Peyer's patch (tissue), 4 donors: ENCODE measurements at regions not wholly inside any gene's neighbourhood (a gene's known extent, or its start where the extent isn't known, plus 50 kb on each side); places are given as distances from the start of the nearest gene placed in this dataset.

Source experiments
- DNase-seq, 3 donors: peaks; one replicate each; pipeline ENCODE4 v3.0.0-alpha.2; 2017 to 2019
- H3K27ac ChIP-seq, 4 donors: fragments of 200-600 bp; sonication (generic); one replicate each; pipeline ENCODE4 v1.5.1; 2016 to 2019
- H3K27me3 ChIP-seq, 2 donors: fragments of 200-600 bp; sonication (generic); one replicate each; pipeline ENCODE4 v1.5.1; 2019
- H3K36me3 ChIP-seq, 3 donors: fragments of 200-600 bp; sonication (generic); one replicate each; pipeline ENCODE4 v1.5.1; 2016 to 2019
- H3K4me1 ChIP-seq, 4 donors: fragments of 200-600 bp; sonication (generic); one replicate each; pipeline ENCODE4 v1.5.1; 2016 to 2019
- H3K4me3 ChIP-seq, 4 donors: fragments of 200-600 bp; sonication (generic); 1 replicate in 3 of 4; 2 replicates in 1 of 4; pipeline ENCODE4 v1.5.1; 2016 to 2019; ENCODE audit warnings: mild to moderate bottlenecking in 1 of 4
- H3K9me3 ChIP-seq, 4 donors: fragments of 200-600 bp; sonication (generic); one replicate each; pipeline ENCODE4 v1.5.1; 2016 to 2019; ENCODE audit warnings: mild to moderate bottlenecking in 1 of 4
- POLR2A ChIP-seq, 2 donors: fragments of 450-650 bp; IDR thresholded peaks; one replicate each; pipeline ENCODE4 v1.5.1; 2017; ENCODE audit warnings: antibody characterized with exemption in 2 of 2, mild to moderate bottlenecking in 2 of 2, moderate library complexity in 2 of 2
- TF ChIP-seq, protein P1 (sequence below), 6 experiments: fragments of 450-650 bp in 4 of 6; fragments of 200-600 bp in 2 of 6; sonication (generic) in 1 of 6; IDR thresholded peaks; one replicate each; pipeline ENCODE4 v1.5.1; 2017 to 2019; ENCODE audit warnings: antibody characterized with exemption in 6 of 6, mild to moderate bottlenecking in 3 of 6, moderate library complexity in 1 of 6

DNA sequence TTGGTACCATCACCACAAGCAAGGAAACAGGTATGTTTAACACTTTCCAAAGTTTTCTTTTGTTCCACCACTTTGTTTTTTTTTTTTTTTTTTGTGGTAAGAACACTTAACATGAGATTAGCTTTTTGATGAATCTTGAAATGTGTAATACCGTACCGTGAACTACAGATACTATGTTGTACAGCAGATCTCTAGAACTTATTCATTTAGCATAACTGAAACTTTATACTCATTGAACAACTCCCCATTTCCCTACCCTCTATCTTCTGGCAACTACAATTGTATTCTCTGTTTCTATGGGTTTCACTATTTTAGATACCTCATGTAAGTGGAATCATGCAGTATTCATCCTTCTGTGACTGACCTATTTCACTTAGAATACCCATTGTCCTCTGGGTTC, 162.7 kb upstream of the ITGB1 start:
- Histone ChIP-seq H3K27ac (no peak overlapping the region), H3K27me3 (no peaks in the 10 kb centered on the region), H3K36me3 (no peaks in the 10 kb centered on the region), H3K4me1 (no peaks in the 10 kb centered on the region), H3K4me3 (no peak overlapping the region), H3K9me3 (no peaks in the 10 kb centered on the region)
- TF ChIP-seq POLR2A (IDR thresholded peaks at IDR 0.05), result no peak
- TF ChIP-seq, protein P1, sequence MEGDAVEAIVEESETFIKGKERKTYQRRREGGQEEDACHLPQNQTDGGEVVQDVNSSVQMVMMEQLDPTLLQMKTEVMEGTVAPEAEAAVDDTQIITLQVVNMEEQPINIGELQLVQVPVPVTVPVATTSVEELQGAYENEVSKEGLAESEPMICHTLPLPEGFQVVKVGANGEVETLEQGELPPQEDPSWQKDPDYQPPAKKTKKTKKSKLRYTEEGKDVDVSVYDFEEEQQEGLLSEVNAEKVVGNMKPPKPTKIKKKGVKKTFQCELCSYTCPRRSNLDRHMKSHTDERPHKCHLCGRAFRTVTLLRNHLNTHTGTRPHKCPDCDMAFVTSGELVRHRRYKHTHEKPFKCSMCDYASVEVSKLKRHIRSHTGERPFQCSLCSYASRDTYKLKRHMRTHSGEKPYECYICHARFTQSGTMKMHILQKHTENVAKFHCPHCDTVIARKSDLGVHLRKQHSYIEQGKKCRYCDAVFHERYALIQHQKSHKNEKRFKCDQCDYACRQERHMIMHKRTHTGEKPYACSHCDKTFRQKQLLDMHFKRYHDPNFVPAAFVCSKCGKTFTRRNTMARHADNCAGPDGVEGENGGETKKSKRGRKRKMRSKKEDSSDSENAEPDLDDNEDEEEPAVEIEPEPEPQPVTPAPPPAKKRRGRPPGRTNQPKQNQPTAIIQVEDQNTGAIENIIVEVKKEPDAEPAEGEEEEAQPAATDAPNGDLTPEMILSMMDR (IDR thresholded peaks at IDR 0.05), result no peak
- DNase-seq, result no peak

DNA sequence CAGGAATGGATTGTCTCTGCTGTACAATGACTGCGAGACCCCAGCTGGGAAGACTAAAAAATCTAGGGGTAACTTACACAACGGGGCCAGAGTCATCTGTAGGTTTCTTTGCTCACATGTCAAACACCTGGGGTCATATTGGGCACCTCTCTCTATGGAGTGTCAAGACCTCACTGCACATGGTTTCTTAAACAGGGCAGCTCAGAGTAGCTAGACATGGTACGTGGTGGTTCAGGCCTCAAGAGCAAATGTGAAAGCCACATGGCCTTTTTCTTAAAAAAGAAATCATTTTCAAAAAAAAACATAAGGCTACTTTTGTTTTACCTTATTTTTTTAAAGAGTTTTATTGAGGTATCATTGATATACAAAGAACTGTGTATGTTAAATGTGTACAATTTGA, 162.2 kb upstream of the ITGB1 start:
- TF ChIP-seq, protein P1 (IDR thresholded peaks at IDR 0.05), result no peak
- TF ChIP-seq POLR2A (IDR thresholded peaks at IDR 0.05), result no peak
- H3K27ac ChIP-seq, result no peak overlapping the region
- H3K36me3 ChIP-seq, result no peaks in the 10 kb centered on the region
- H3K4me1 ChIP-seq, result no peaks in the 10 kb centered on the region
- no peaks in the 10 kb centered on the region for H3K27me3 ChIP-seq
- no peaks in the 10 kb centered on the region for H3K9me3 ChIP-seq
- H3K4me3 ChIP-seq, result no peak overlapping the region
- DNase-seq, result no peak

DNA sequence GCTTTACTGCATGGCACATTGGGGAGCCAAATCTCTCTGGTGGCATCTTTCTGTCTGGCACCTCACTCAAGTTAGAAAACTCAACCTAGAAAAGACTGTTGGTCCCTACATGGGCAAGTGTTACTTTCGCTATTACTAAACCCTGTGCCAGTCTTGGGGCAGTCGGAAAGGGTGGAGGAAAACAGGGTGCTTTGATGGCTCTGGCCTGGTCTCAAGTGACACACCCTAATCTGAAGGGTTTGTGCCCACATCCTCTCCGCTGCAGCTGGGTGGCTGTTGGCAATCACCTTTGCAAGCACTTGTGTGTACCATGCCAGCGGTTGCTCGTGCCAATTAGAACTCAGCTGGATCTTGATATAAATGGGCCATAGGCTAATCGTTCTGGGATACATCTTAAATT, 159.8 kb upstream of the ITGB1 start:
- H3K4me1 ChIP-seq, result no peaks in the 10 kb centered on the region
- no peak overlapping the region for H3K27ac ChIP-seq
- H3K9me3 ChIP-seq, result no peaks in the 10 kb centered on the region
- no peaks in the 10 kb centered on the region for H3K36me3 ChIP-seq
- TF ChIP-seq, protein P1 (IDR thresholded peaks at IDR 0.05), result no peak
- no peak for TF ChIP-seq POLR2A (IDR thresholded peaks at IDR 0.05)
- no peak for DNase-seq
- no peaks in the 10 kb centered on the region for H3K27me3 ChIP-seq
- no peak overlapping the region for H3K4me3 ChIP-seq

DNA sequence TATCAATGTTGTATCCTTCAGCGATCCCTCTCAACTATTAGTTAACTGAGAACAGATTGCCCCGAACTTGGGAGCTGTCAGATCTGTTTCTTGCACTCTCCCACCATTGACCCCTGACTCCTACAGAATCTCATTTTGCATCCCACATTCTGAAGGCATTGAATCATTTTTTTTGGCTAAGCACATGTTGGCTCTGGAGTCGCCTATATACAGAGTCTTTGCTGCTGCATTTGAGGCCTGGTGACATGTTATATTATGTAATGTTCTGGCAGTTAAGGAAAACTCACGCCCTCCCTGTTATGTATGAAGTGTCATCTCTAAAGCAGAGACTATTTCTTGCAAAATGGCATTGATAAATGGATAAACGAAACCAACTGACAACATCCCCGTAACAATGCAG, 159.2 kb upstream of the ITGB1 start:
- no peak for DNase-seq
- no peaks in the 10 kb centered on the region for H3K36me3 ChIP-seq
- H3K27ac ChIP-seq, result no peak overlapping the region
- no peaks in the 10 kb centered on the region for H3K4me1 ChIP-seq
- no peaks in the 10 kb centered on the region for H3K9me3 ChIP-seq
- H3K27me3 ChIP-seq, result no peaks in the 10 kb centered on the region
- TF ChIP-seq, protein P1 (IDR thresholded peaks at IDR 0.05), result no peak
- no peak for TF ChIP-seq POLR2A (IDR thresholded peaks at IDR 0.05)
- no peak overlapping the region for H3K4me3 ChIP-seq

DNA sequence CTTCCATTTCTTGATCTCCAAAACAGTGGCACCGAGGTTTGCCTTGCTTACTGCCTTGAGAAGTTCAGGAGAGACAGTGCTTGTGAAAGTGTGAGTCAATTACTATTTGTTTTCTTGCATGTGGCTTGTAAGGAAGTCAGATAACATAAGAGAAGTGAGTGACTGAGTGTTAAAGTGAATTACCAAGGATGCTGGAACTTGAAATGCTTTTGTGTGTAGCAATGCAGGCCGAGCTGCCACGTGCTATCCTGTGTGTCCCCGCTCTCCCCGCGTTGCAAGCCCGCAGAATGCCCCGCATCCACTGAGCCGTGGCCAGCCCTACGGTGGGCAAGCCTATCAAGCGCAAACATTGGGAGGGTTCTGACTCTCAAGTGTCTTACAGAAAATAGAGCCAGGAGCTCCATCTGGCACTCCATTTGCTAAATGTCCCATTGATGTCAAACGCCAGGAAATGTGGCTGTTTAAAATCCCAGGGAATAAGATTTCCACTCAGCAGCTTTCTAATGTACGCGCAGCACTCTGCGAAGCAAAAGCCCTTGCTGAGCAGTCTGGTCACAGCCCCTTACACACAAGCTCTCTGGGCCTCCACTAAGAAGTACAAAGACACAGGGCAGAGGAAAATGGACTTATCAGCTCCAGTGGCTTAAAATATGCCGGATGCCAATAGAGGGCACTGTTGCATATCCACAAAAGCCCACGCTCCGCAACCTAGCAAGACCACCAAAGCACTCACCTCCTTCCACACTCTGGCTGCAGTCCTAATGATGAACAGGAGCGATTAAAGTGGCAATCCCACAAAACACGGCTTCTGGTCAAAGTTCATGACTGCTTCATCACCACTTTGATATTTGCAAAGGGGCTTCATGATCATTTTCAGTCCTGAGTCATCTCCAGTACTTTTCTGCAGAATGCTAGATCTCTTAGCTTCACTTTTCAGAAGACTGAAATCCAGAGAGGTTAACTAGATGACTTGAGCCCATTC, 158.0 kb upstream of the ITGB1 start:
- no peak for DNase-seq
- H3K4me3 ChIP-seq, result no peak overlapping the region
- H3K27ac ChIP-seq, result no peak overlapping the region
- TF ChIP-seq POLR2A (IDR thresholded peaks at IDR 0.05), result no peak
- TF ChIP-seq, protein P1 (IDR thresholded peaks at IDR 0.05), result peak in 4 of 6 experiments; percentile 10 to 24 (median 20)
- H3K9me3 ChIP-seq, result no peaks in the 10 kb centered on the region
- no peaks in the 10 kb centered on the region for H3K36me3 ChIP-seq
- H3K27me3 ChIP-seq, result no peaks in the 10 kb centered on the region
- no peaks in the 10 kb centered on the region for H3K4me1 ChIP-seq
